Gastrocnemius medialis (tissue), 4 donors: ENCODE measurements at regions not wholly inside any gene's neighbourhood (a gene's known extent, or its start where the extent isn't known, plus 50 kb on each side); places are given as distances from the start of the nearest gene placed in this dataset.

Experiments used
- ATAC-seq, 2 donors: fragments of 150-250 bp; one replicate each; pipeline ENCODE4 v1.9.1; 2016
- DNase-seq, 2 donors: peaks; one replicate each; pipeline ENCODE4 v3.0.0-alpha.2; 2019
- H3K27ac ChIP-seq, 4 donors: fragments of 200-600 bp; sonication (generic); 1 replicate in 1 of 4; 2 replicates in 3 of 4; pipeline ENCODE4 v1.5.1; 2016 to 2018; ENCODE audit warnings: mild to moderate bottlenecking in 2 of 4, moderate library complexity in 1 of 4
- H3K27me3 ChIP-seq, 3 donors: fragments of 200-600 bp; sonication (generic) in 2 of 3; 1 replicate in 1 of 3; 2 replicates in 2 of 3; pipeline versions ENCODE4 v1.5.1 to v1.6.0; 2016 to 2019; ENCODE audit warnings: mild to moderate bottlenecking in 1 of 3, moderate library complexity in 1 of 3
- H3K36me3 ChIP-seq, 2 donors: fragments of 200-600 bp; sonication (generic) in 1 of 2; one replicate each; pipeline ENCODE4 v1.5.1; 2017 to 2018
- H3K4me1 ChIP-seq, 2 donors: fragments of 200-600 bp; sonication (generic) in 1 of 2; one replicate each; pipeline ENCODE4 v1.5.1; 2016 to 2017; ENCODE audit warnings: mild to moderate bottlenecking in 2 of 2
- H3K4me3 ChIP-seq, 4 donors: fragments of 200-600 bp; sonication (generic) in 3 of 4; 1 replicate in 1 of 4; 2 replicates in 3 of 4; pipeline ENCODE4 v1.5.1; 2016 to 2019; ENCODE audit warnings: mild to moderate bottlenecking in 2 of 4
- H3K9me3 ChIP-seq, 3 donors: fragments of 200-600 bp; sonication (generic) in 2 of 3; 1 replicate in 1 of 3; 2 replicates in 2 of 3; pipeline ENCODE4 v1.5.1; 2016 to 2019
- CTCF ChIP-seq, 5 experiments: fragments of 450-650 bp in 3 of 5; fragments of 200-600 bp in 2 of 5; sonication (generic) in 2 of 5; IDR thresholded peaks in 4 of 5; conservative IDR thresholded peaks in 1 of 5; 1 replicate in 4 of 5; 2 replicates in 1 of 5; pipeline ENCODE4 v1.5.1; 2016 to 2019; ENCODE audit warnings: antibody characterized with exemption in 5 of 5, mild to moderate bottlenecking in 3 of 5, moderate library complexity in 3 of 5
- POLR2A ChIP-seq, 2 donors: fragments of 450-650 bp; IDR thresholded peaks; one replicate each; pipeline ENCODE4 v1.6.1; 2017; ENCODE audit warnings: antibody characterized with exemption in 2 of 2, mild to moderate bottlenecking in 2 of 2, moderate library complexity in 2 of 2
- in situ Hi-C, 4 donors: fragments of 200-750 bp; cut with MboI; loops; one replicate each; pipeline versions ENCODE4 v1.15.0 to v1.8.0; 2017; ENCODE audit warnings: low sequenced_read_pairs in 4 of 4
- intact Hi-C: fragments of 100-400 bp; cut with DNase I; formaldehyde crosslinking; loops from one replicate; pipeline ENCODE4 v1.15.1; 2023; ENCODE audit warnings: low total_unique reads

- DNase-seq, result no peak
- in situ Hi-C loops (no loop called here), intact Hi-C loops (loop anchor here (1.0 kb wide), 1 partner anchor 9 kb away; no protein-coding TSS in a partner anchor)
- no peaks in the 10 kb centered on the region for H3K27me3 ChIP-seq
- peak overlapping the region; percentile 39 to 85 (median 81) for H3K27ac ChIP-seq
- ATAC-seq, result no peak
- peaks cover 73 to 77% of the 10 kb centered on the region in 2 donors for H3K4me1 ChIP-seq
- no peaks in the 10 kb centered on the region for H3K9me3 ChIP-seq
- H3K4me3 ChIP-seq, result no peak overlapping the region
- H3K36me3 ChIP-seq, result no peaks in the 10 kb centered on the region
- TF ChIP-seq CTCF (IDR thresholded peaks at IDR 0.05 in 4 of 5, conservative IDR thresholded peaks at IDR 0.05 in 1 of 5), result no peak
- TF ChIP-seq POLR2A (IDR thresholded peaks at IDR 0.05), result no peak
These were observed 50.4 kb downstream of the RUSC2 start for GRCh38 chr9:35540315-35540714.

GRCh38 chr9:35546853-35547252 lies 56.9 kb downstream of the RUSC2 start:
- Histone ChIP-seq H3K4me1 (peaks cover 32 to 40% of the 10 kb centered on the region in 2 donors), H3K27ac (peak overlapping the region in 1 of 4 donors; percentile 6), H3K9me3 (no peaks in the 10 kb centered on the region), H3K4me3 (no peak overlapping the region), H3K27me3 (no peaks in the 10 kb centered on the region), H3K36me3 (peaks cover 0 to 27% of the 10 kb centered on the region in 2 donors)
- ATAC-seq (no peak), DNase-seq (no peak)
- TF ChIP-seq CTCF (IDR thresholded peaks at IDR 0.05 in 4 of 5, conservative IDR thresholded peaks at IDR 0.05 in 1 of 5) (no peak), POLR2A (IDR thresholded peaks at IDR 0.05) (no peak)
- intact Hi-C loops (no loop called here), in situ Hi-C loops (no loop called here)

GRCh38 chr9:35547889-35548418 lies 57.1 kb upstream of the TESK1 start:
- DNase-seq (no peak), ATAC-seq (no peak)
- Histone ChIP-seq H3K27ac (peak overlapping the region in 2 of 4 donors; percentile 36 to 83), H3K27me3 (no peaks in the 10 kb centered on the region), H3K4me3 (no peak overlapping the region), H3K36me3 (peaks cover 0 to 27% of the 10 kb centered on the region in 2 donors), H3K4me1 (peaks cover 30 to 41% of the 10 kb centered on the region in 2 donors), H3K9me3 (no peaks in the 10 kb centered on the region)
- intact Hi-C loops (no loop called here), in situ Hi-C loops (no loop called here)
- TF ChIP-seq POLR2A (IDR thresholded peaks at IDR 0.05) (no peak), CTCF (IDR thresholded peaks at IDR 0.05 in 4 of 5, conservative IDR thresholded peaks at IDR 0.05 in 1 of 5) (no peak)

GRCh38 chr9:35548571-35548970 lies 56.5 kb upstream of the TESK1 start:
- in situ Hi-C loops, result no loop called here
- H3K4me3 ChIP-seq, result no peak overlapping the region
- peaks cover 30 to 44% of the 10 kb centered on the region in 2 donors for H3K4me1 ChIP-seq
- TF ChIP-seq POLR2A (IDR thresholded peaks at IDR 0.05), result no peak
- no peak for TF ChIP-seq CTCF (IDR thresholded peaks at IDR 0.05 in 4 of 5, conservative IDR thresholded peaks at IDR 0.05 in 1 of 5)
- intact Hi-C loops, result no loop called here
- H3K36me3 ChIP-seq, result peaks cover 0 to 27% of the 10 kb centered on the region in 2 donors
- DNase-seq (no peak), ATAC-seq (no peak)
- peak overlapping the region in 2 of 4 donors; percentile 36 to 83 for H3K27ac ChIP-seq
- no peaks in the 10 kb centered on the region for H3K9me3 ChIP-seq
- no peaks in the 10 kb centered on the region for H3K27me3 ChIP-seq

- H3K27me3 ChIP-seq, result no peaks in the 10 kb centered on the region
- H3K9me3 ChIP-seq, result no peaks in the 10 kb centered on the region
- TF ChIP-seq CTCF (IDR thresholded peaks at IDR 0.05 in 4 of 5, conservative IDR thresholded peaks at IDR 0.05 in 1 of 5) (no peak), POLR2A (IDR thresholded peaks at IDR 0.05) (no peak)
- H3K36me3 ChIP-seq, result peaks cover 0 to 27% of the 10 kb centered on the region in 2 donors
- peak overlapping the region in 2 of 4 donors; percentile 36 to 83 for H3K27ac ChIP-seq
- DNase-seq, result no peak
- intact Hi-C loops, result loop anchor here (1.0 kb wide), 1 partner anchor 9 kb away; no protein-coding TSS in a partner anchor
- H3K4me3 ChIP-seq, result no peak overlapping the region
- peaks cover 36 to 52% of the 10 kb centered on the region in 2 donors for H3K4me1 ChIP-seq
- no peak for ATAC-seq
- in situ Hi-C loops, result no loop called here
These were observed 55.6 kb upstream of the TESK1 start for GRCh38 chr9:35549441-35549840.
